ENCODE measurements at regions not wholly inside any gene's neighbourhood (a gene's known extent, or its start where the extent isn't known, plus 50 kb on each side); places are given as distances from the start of the nearest gene placed in this dataset.
"Not testable (repeated sequence)": the region's sequence is repeated elsewhere in the genome, so short reads cannot be mapped to it uniquely, and the experiment has no call there.

DNA sequence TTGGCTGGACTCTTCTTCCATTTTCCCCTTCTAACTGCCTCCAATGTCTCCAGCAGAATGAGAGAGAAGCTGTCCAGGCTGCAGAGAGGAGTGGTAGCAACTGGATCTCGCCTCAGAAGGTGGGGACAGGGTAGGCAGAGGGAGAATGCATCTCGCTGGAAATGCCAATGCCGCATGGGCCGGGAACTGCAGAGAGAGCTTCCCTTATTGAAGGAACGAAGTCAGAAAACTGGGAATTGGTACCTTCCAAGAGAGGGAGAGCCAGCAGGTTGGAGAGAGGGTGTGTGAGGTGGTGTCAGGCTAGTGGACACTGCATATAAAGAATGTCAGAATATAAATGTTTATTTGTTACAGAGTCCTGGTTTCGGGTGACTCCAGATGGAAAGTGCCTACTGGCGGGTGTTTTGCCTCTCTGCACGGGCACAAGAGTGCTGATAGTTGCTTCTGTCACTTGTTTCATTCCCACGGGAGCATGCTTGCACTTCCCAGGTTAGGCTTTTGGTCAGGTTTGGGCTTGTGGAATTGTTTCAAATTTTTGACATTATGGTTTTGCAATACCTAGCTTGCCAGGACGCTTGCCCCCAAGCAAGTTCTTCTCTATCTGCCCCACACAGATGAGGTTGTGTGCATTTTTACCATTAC, 156.8 kb upstream of the STS start:
- DNase-seq: no peak

DNA sequence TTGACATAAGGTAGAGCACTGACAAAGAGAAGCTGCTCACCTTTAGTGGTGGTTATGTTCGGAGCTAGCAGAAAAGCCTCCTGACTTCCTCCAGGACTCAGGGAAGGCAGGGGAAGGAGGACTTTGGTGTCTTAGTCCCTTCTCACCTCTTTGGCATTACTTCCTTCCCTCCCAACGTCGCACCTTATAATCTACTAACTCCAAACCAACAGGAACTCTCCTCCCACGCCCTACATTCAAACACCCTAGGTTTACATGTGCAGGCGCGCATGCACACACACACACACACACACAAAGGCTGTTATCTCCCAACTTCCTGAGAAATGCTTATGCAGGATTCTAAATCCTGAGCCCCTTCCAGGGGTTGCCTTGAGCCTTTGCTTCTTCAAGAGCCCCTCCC, 157.7 kb upstream of the STS start:
- no peak for DNase-seq

DNA sequence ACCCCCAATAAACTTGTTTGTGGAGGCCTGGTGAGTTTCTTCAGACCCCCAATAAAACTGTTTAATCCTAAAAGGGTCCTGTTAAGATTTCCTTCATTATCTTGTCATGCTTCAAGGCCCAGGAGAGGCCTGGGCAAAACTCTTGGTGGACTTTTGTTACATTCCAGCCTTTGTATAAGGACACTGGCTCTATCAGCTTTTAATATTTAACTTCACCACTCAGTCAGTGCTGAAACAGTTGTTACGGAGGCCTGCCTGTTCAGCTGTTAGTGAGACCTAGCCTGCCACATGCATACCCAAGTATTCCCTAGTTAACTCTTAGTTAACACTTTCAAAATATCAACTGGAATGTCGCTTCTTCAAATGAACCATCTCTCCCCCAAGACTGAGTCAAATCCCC, 158.8 kb upstream of the STS start:
- DNase-seq: not testable (repeated sequence)

DNA sequence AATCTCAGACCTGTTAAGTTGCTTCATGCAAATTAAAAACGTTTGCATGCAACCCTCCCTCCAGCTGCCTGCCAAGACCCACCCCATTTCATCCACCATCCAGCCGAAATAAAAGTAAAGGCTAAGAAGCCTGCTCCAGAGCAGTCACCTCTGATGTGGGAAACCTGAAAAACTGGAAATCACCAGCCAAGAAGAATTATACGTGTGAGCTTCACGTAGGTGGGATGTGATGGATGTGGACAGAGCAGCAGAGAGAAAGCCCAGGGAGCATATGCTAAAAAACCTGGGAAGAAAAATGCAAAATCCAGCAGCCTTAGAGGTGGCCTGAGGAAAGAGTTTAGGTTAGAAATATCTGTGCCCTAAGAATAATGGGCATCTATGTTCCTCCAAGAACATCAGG, 160.6 kb upstream of the STS start:
- DNase-seq: no peak

DNA sequence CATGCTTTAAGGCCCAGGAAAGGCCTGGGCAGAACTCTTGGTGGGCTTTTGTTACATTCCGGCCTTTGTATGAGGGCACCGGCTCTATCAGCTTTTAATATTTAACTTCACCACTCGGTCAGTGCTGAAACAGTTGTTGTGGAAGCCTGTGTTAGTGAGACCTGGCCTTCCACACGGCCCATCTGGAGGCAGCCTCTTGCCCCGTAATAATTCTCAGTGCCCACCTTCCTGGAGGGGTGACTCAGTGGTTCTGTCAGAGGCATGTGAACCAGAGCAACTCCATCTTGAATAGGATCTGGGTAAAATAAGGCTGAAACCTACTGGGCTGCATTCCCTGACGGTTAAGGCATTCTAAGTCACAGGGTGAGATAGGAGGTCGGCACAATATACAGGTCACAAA, 162.0 kb upstream of the STS start:
- no peak for DNase-seq

DNA sequence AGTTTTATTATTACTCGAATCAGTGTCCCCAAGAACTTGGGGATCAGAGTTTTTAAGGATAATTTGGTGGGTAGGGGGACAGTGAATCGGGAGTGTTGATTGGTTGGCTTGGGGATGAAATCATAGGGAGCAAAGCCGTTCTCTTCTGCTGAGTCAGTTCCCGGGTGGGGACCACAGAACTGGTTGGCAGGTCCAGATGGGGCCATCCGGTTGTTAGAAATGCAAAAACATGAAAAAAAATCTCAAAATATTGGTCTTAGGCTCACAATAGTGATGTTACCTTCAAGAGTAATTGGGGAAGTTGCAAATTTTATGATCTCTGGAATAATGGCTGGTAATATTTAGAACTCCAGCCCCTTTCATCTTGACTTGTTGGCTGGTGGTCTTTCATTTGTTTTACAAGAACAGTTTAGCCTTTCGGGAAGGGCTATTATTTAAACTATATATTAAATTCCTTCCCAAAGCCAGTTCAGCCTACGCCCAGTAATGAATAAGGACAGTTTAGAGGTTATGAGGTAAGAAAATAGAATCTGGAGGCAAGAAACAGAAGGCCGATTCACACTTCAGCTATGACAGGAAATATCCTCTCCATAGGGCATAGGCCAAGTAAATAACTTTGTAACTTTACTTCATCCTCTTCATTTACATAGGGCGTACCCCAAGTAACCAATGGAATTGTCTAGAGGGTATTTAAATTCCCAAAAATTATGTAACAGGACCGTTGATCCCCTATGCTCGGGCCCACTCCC, 164.1 kb upstream of the STS start:
- DNase-seq: no peak

DNA sequence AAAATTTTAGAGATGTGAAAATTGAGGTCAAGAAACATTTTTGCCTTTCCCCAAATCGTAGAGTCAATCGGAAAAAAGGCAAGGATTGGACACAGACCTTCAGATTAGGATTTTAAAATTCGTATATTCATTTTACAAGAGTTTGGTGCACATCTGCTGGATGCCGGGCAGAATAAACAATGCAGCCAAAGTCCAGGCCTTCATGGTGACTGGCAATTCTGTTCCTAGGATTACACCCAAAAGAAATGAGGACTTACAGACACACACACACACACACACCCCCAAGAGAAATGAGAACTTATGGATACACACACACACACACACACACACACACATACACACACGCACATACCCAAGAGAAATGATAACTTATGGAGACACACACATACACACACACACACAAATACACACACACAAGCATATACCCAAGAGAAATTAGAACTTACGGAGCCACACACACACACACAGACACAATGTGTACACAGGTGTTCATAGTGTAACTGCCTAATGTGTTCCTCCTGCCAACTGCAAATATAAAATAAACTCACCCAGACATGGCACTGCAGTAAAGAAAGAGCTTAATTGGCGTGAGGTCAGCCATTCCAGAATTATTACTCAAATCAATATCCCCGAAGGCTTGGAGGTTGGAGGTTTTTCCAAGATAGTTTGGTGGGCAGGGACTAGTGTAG, 165.7 kb upstream of the STS start:
- no peak for DNase-seq

DNA sequence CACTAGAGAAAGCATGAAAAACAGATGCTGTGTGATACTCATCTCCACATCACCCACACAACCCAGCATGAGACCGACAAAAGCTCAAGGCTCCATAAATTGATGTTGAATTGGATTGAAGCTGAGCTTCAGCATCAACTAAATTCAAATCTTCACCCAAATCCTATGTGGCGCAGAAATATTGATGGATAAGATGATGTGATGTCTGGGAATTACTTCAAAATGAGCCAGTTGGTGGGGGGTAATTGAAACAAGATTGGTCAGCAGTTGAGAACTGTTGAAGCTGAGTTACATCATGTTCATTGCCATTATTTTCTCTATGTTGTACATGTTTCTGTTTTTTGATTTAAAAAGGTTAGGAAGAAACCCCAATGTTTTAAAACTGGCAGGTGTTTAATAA, 166.5 kb upstream of the STS start:
- DNase-seq: no peak

DNA sequence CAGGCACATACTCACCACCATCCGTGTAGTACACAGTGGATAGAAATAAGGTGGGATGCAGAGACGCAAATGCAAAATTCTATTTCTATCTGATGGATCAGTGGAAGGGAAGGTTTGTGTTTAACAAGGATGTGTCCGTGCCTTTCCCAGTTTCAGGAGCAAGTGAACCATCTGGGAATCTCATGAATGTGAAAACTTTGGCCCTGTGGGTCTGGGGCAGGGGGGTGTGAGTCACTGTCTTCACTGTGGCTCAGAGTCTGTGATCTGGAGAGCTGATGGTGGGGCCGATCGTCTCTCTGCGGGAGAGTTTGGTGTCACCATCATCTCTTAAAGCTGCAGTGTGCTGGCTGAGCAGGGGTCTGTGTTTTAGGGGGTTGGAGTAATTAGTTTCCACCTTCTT, 179.3 kb upstream of the STS start:
- DNase-seq: no peak

DNA sequence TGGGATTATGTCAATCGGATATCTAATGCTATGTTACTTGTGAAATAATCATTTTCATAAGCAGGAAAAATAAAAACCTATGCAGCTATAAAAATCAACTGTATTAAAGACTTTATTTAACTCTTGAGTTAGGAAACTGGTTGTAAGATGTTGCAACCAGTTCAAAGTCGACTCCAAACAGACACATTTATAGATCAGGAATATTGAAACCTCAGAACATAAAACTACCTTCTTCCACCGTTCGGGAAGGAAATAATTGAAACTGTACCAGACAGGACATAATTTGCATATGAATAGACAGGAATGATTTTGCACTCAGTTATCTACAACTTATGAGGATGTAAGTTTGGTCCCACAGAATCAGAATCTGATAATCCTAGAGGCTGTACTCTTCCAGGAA, 181.8 kb upstream of the STS start:
- no peak for DNase-seq

DNA sequence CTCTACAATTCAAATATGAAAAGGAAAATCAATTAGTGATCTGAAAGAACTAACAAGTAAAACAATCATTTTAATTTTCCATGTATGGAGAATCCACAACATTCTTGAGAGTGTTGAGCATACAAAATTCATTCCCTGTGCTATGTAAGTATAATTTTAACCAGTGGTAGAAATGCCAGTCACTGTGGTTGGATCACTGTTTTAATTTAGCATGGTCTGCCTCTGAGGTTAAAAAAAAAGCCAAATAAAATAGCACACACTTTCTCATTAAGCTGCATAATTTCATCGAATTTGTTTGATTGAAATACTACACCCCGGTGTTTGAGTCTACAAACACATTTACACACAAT, 185.5 kb upstream of the STS start:
- DNase-seq: no peak

DNA sequence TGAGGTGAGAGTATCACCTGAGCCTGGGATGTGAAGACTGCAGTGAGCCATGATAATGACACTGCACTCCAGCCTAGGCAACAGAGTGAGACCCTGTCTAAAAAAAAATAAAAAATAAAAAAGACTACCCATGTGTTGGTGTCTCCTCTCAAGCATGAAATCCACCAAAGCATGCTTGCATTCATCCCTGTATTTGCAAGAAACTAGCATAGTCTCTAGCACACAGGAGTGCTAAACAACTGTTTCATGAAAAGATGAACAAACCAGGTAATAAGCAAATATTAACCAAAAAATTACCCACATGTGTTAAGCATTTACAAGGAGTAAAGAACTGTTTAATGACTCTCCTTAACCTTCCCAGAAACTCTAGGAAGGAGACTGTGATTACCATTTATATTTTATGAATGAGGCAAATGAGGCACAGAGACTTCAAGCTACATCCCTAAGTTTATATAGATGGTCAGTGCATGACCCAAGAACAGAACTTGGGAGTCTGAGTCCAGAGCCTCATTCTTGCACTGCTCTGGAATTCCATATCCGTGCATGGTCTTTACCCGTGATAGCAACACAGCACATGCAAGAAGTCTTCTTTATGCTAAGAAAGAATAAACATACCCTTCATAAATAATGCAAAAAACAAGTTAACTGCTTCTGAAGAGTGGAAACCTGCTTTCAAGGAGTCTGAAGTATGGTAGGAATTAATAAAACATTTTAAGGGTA, 186.1 kb upstream of the STS start:
- no peak for DNase-seq

DNA sequence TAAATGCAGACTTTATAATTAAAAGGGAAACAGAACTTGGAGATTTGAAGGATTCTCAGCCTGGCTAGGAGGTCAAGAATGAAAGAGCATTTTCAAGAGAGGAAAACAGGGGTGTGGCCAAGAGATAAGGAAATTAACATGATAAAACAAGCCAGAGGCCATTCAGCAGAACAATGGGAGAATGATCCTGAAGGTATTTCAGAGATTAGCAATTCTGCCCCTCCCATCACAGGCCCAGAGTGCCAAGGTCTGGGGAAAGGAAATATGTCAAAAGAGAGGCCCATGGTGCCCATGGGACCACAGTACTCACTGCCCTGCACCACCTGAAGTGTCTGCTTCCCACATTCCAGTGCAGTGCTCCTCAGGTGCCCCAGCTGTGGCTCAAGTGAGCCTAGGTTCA, 188.5 kb upstream of the STS start:
- DNase-seq: no peak

DNA sequence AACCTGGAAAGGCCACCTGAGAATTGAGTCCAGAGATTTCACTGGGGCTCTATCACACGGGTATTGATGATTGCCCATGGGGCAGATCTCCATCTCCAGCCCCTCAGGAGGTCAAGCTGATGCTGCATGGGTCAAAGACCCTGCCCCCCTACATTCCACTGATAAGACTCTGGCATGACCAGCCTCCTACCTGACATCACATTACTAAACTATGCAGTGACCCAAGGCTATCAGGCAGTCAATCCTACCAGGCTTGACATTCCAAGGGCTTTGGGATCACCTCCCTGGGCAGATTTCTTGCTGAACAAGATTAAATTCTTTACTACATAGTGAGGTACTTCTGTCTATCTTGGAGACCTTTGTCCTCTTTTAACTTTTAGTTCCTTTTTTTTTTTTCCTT, 192.7 kb upstream of the STS start:
- DNase-seq: peak; percentile 1

DNA sequence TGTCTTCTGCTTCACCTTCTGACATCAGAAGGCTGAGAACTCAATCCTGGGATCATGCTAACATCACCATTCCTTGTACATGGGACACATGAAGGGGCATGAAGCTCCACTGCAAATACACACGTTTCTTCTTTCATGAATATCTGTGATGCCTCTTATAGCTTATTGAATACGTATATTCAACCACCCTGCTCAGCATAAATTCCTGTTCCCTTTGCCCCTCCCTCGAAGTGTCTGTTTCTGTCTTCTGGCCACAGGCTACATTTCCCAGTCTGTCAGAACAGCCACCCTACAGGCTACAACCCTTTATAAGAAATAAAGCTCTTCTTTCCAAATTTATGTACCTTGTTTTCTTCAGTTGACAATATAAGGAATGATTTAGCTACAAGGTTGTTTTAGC, 201.3 kb upstream of the STS start:
- DNase-seq: no peak

DNA sequence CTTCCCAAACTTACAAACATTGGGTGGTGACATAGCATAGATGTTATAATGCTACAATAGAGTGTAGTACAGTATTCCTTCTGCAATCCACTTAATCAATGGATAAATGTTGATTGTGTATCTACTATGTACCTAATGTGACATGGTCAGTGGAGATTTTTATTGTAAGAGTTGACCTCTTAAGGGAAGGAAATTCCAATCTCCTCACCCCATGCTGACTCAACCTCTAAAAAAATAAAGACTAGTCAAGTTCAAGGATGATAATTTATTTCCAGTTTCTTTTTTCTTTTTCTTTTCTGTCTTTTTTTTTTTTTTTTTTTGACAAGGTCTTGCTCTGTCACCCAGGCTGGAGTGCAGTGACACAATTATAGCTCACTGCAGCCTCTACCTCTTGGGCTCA, 206.5 kb upstream of the STS start:
- DNase-seq: no peak

DNA sequence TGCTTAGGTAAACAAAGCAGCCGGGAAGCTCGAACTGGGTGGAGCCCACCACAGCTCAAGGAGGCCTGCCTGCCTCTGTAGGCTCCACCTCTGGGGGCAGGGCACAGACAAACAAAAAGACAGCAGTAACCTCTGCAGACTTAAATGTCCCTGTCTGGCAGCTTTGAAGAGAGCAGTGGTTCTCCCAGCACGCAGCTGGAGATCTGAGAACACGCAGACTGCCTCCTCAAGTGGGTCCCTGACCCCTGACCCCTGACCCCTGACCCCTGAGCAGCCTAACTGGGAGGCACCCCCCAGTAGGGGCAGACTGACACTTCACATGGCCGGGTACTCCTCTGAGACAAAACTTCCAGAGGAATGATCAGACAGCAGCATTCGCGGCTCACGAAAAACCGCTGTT, 214.6 kb upstream of the STS start:
- not testable (repeated sequence) for DNase-seq

DNA sequence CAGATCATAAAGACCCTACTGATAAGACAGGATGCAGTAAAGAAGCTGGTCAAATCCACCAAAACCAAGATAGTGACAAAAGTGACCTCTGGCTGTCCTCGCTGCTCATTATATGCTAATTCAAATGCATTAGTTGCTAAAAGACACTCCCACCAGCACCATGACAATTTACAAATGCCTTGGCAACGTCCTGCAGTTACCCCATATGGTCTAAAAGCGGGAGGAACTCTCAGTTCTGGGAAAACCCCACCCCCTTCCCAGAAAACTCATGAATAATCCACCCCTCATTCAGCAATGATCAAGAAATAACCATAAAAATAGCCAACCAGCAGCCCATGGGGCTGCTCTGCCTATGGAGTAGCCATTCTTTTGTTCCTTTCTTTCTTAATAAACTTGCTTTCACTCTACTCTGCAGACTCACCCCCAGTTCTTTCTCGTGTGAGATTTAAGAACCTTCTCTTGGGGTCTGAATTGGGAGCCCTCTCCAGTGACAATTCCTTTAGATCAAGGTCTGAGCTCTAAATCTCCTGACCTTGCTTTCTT, 217.1 kb upstream of the STS start:
- no peak for DNase-seq

DNA sequence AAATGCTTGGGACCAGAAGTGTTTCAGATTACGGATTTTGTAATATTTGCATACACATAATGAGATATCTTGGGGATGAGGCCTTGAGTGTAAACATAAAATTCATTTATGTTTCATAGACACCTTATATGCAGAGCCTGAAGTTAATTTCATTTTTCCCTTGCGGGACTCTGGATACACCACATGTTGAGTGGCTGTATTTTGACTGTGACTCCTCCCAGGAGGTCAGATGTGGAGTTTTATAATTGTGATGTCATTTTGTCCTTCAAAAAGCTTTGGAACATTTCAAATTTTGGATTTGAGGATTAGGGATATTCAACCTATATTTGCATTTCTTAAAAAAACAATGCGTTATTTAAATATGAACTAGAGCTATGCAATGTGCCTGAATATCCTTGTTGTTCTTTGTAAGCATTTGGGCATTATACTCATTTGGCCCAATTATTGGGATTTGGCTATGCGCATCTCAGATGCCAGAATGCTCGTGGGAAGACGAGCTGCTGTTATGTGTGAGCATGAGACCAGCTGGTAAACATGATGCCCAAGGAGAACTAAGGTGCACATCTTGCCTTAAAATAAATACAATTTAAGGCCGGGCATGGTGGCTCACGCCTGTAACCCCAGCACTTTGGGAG, 223.0 kb upstream of the STS start:
- DNase-seq: no peak

DNA sequence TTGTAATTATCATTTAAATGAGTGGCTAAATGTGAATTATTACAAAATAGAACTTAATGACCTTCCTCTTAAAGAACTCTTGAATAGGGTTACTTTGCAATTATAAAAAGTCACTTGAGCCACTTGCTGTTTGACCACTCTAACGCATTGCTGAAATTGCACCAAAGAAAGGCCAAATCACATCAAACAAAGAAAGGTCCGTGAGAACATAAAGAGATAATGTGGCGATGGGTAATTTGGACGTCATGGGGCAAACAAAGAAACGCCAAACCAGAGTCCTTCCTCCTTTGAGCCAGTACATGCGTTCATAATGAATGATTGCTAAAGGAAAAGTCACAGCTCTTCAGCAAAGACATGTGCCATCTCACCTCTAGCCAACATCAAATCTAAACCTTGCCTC, 229.8 kb upstream of the STS start:
- no peak for DNase-seq

DNA sequence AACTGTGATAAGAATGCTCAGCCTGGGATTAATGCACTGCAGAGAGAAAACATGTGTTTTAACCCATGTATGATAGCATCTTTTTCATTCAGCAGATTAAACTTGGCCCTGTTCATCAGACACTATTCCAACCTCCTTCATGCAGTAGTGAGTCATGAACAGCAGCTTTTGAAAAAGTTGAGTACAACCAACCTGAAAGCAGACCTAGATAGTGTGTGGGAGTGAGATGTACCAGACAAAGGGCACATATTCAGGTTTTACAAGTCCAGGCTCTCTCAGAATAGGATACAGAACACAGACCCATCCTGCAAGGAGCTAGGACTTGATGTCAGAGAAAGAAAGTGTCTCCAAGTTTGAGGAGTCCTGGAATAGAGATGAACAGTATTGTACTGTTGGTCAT, 237.3 kb upstream of the STS start:
- no peak for DNase-seq

DNA sequence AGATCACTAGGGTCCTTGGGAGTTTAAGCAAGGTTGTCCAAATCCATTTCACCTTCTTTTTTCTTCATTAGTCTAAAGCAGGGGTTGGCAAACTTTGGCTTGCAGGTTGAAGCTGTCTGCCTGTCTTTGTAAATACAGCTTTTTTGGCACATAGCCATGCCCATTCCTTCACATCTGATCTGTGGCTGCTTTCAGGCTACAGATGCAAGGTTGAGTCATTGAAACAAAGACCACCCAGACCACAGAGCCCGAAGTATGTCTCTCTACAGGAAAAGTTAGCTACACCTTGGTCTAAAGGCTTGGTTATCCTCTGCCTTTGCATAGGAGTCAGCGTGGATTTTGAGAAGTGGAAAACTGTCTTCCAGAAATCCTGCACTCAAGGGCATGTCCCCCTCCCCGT, 238.1 kb upstream of the STS start:
- DNase-seq: no peak

DNA sequence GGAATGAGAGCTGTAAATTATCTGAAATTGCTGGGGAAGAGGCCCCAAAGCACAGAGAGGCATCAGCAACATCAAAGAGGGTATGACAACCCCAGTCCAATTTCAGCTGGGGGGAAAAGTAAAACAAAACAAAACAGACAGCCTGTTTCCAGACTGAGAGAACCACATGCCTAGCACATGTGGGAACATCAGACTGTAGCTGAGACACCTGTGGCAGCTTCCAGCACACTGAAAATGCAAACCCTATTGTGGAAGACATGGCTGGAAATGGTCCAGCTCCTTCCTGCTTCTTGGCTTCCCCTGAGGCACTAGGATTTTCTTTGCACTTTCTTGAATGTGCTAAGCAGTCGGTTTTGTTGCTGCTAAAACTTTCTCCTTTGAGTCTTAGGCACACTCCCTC, 240.9 kb upstream of the STS start:
- DNase-seq: no peak

Data from MV-4-11 (cell line).